Activated T-helper 9 cell treated with anti-CD3 and anti-CD28 coated beads, Interleukin-2, amount 50 U/mL, for 16 hours (primary cell): ENCODE measurements at regions not wholly inside any gene's neighbourhood (a gene's known extent, or its start where the extent isn't known, plus 50 kb on each side); places are given as distances from the start of the nearest gene placed in this dataset.
A peak's percentile ranks its signal among the peaks of the same experiment; 100 is the strongest.
"Not testable (repeated sequence)": the region's sequence is repeated elsewhere in the genome, so short reads cannot be mapped to it uniquely, and the experiment has no call there.

Experiments
- DNase-seq: peaks from one replicate; pipeline ENCODE4 v3.0.0-alpha.2; 2020; ENCODE audit warnings: low read depth

DNA sequence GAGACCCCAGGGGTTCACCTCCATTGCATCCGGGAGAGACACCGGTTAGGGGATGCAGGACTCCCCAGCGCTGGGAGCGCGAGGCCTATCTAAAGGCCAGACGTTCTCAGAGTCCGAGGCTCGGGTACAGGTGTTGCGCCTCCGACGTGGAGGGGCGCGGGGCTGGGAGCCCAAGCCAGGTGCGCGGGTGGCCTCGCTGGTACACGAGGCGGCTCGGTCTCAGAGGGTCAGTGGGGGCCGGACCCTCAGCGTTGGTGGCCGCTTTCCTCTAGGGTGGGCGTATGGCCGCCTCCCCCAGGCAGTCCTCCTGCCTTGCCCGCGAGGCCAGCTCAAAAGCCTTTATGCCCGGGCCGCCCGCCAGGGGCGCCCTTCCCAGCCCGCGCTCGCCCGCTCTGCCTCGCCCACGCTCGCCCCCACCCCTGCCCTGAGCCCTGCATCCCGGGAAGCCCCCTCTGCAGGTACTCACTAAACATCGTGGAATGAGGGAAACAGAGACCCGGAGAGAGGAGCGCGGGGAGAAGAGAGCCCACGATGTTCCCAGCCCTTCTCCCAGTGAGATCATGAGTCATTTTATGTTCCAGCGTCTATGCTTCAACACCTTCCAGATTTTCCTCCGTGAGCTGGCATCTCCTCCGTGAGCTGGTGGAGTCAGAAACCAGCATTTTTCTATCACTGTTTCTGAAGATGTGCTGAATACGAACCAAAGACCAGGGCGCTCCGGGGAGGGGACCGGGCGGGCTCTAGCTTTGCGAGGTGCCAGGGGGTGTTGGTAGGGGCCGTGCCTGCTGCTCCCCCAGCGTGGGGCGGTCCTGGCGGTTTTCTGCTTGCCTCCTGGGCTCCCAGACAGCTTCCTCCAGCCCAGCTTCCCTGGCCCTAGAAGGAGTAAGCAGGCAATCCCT is 73.8 kb downstream of the DIO3 start:
- no peak for DNase-seq

DNA sequence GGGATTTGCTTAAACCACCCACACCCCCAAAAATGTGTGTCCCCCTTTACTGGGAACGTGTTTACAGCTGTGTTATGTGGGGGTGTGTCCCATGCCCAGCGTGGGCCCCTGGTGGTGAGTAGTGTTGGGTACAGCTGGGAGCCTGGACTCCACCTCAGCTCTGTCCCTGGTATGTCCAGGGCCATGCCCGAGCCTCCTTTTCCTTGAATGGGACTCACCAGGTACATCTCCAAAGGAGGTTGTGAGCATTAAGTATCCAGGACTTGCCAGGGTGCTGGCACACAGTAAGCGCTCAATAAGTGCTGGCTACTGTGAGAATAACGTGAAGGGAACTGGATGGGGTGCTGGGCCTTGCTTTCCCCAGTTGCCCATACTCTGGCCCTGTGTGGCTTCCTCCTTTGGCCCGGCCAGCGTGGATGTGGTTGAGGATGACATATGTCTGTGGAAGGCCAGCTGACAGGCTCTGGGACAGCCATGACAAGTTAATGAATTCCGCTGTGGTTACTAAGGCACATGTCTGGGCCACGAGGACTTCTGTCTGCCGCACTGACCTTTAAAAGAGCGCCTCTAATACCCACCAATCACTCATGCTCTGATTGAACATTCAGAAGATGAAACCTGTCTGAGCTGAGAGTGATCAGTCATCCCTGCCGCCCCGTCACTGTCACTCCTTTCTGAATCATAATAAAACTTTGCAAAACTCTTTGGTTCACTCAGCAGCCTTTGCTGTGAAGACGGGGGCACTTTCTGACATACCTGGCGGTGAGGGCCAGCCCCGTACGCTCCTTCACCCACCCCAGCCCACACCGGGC is 74.7 kb downstream of the DIO3 start:
- DNase-seq = no peak

DNA sequence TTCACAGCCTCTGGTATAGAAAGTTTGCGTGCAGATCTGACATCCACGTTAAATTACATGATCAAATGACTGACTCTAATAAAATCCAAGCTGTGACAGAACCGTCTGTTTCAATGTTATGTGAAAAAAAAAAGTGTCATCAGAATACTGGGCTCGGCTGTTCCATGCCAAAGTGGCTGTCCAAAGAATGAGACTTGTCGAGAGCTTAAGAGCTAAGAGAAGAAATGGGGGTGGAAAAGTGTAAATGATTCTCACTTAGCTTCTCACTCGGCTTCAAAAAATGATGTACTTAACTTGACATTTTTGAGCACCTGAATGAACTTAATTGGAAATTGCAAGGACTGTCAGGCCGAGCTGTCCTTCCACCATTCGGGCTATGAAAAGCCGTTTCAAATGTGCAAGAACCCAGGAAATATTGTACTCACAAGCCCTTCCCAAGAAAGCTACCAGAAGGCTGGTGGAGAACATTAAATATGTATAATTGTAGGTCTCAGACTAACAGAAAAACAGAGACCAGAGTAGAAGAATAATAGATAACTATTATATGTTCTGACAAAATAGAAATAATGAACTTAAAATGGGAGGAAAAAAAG is 78.0 kb downstream of the DIO3 start:
- DNase-seq = no peak

DNA sequence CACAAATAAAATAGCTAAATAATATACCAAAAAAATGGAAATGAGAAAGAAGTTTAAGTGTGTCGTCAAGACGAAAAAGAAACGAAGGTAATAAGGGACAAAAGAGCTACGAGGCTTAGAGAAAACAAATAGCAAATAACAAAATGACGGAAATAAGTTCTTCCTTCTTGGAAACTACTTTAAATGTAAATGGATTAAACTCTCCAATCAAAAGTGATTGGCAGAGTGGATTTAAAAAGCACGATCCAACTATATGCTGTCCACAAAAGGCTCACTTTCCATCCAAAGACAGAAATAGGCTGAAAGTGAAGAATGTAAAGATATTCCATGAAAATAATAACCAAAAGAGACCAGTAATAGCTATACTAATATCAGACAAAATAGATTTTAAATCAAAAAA is 82.4 kb downstream of the DIO3 start:
- no peak for DNase-seq

DNA sequence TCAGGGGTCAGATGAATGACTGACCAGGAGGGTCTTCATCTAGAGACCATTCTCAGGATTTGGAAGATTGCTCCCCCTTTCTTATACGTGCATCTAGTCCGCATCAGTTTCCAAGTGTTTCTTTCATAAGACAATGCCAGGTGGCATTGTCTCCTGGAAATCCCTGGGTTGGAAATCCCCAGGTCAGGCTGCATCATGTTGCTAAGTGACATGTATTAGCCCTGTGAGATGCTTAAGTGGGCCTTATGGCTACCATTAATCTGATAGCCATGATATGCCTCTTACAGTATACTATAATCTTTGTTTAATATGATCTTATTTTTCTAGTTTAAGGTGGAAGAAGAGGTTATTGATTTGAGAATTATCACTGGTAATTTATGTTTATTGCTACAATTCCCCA is 92.8 kb downstream of the DIO3 start:
- no peak for DNase-seq

DNA sequence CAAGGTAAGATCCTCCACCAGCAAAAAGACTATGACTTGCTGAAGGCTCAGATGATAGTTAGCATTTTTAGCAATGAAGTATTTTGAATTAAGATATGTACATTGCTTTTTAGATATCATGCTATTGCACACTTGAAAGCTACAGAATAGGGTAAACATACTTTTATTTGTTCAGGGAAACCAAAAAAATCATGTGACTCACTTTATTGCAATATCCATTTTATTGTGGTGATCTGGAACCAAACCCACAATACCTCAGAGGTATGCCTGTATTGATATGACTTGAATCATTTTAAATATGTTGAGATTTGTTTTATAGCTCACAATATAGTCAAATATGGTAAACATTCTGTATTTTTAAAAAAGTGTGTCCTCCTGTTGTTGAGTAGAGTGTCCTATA is 96.1 kb downstream of the DIO3 start:
- DNase-seq = no peak

DNA sequence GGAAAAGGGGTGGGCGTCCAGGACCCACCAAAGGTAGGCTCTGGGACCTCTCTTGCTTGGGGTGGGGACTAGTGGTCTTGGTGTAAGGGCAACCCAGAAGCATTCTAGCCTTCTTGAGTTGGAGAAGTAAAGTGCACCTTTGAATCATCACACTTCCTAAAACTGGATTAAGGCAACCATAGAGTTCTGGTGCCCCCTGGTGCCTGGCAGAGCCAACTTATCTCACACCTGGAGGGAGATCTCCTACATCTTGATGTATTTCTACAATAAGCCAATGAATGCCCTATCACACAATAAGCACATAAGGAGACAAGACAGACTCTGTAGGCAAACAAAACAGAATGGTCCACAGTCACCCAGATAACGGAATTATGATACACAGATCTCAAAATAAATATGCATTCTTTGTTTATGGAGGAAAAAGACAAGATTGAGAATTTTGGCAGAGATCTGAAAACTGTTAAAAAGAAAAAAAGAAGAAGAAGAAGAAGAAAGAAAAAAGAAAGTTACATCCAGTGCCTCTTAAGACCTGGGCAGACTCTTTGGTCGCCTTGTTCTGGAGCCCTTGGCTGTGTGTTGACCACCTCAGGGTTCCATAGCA is 95.9 kb upstream of the PPP2R5C start:
- DNase-seq = no peak

DNA sequence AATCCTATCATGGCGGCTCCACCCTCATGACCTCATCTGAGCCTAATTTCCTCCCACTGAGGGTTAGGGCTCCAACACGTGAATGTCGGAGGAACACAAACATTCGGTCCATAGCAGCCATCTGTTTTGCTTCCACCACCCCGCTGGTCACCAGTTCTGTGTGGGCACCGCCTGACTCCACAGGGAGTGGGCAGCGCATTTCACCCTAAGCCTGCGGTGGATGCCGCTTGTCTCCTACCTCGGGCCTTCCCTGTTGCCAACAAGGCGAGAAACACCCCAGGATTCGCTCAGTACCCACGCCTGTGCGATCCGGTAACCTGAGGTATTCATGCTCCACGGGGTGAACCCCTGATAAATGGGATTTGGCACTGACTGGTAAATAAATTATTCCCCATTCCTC is 95.2 kb upstream of the PPP2R5C start:
- DNase-seq = no peak

DNA sequence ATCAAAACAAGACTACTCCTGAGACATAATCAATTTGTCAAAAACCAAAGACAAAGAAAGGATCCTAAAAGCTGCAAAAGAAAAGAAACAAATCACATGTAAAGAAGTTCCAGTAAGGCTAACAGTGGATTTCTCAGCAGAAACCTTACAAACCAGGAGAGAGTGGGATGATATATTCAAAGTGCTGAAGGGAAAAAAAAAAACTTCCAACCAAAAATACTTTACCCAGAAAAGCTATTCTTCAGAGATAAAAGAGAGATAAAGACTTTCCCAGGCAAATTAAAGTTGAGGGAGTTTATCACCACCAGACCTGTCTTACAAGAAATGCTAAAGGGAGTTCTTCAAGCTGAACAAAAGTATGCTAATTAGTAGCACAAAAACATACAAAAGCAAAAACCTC is 91.9 kb upstream of the PPP2R5C start:
- DNase-seq = no peak

DNA sequence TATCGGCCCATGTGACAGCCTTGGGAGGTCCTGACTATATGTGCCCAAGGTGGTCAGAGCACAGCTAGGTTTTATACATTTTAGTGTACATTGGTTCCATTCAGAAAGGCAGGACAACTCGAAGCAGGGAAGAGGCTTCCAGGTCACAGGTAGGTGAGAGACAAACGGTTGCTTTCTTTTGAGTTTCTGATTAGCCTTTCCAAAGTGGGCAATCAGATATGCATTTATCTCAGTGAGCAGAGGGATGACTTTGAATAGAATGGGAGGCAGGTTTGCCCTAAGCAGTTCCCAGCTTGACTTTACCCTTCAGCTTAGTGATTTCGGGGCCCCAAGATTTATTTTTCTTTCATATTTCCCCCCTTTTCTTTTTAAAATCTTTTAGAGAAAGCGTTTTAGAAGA is 87.6 kb upstream of the PPP2R5C start:
- DNase-seq = no peak

DNA sequence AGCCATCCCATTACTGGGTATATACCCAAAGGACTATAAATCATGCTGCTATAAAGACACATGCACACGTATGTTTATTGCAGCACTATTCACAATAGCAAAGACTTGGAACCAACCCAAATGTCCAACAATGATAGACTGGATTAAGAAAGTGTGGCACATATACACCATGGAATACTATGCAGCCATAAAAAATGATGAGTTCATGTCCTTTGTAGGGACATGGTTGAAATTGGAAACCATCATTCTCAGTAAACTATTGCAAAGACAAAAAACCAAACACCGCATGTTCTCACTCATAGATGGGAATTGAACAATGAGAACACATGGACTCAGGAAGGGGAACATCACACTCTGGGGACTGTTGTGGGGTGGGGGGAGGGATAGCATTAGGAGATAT is 85.7 kb upstream of the PPP2R5C start:
- DNase-seq = not testable (repeated sequence)

DNA sequence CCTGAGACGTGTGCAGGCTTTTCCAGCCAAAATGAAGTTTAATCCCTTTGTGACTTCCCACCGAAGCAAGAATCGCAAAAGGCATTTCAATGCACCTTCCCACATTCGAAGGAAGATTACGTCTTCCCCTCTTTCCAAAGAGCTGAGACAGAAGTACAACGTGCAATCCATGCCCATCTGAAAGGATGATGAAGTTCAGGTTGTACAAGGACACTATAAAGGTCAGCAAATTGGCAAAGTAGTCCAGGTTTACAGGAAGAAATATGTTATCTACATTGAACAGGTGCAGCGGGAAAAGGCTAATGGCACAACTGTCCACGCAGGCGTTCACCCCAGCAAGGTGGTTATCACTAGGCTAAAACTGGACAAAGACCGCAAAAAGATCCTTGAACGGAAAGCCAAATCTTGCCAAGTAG is 83.6 kb upstream of the PPP2R5C start:
- DNase-seq = not testable (repeated sequence)

DNA sequence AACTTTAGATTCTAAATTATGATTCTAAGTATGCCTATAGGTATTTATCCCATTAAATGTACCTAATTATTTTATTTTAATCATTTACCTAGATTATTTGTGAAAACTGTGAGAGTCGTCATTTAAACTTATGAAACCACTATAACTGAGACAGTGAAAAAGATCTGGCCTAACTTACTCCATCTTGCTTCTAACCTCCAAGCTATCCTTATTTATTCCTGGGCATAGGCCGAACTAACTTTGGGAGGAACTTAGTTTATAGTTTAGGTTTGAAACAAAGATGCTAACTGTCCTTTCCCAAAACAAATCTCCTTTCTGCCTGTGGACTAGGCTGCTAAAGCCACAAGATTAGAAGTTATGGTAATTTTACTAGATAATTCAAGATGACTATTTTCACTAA is 79.7 kb upstream of the PPP2R5C start:
- DNase-seq = no peak

DNA sequence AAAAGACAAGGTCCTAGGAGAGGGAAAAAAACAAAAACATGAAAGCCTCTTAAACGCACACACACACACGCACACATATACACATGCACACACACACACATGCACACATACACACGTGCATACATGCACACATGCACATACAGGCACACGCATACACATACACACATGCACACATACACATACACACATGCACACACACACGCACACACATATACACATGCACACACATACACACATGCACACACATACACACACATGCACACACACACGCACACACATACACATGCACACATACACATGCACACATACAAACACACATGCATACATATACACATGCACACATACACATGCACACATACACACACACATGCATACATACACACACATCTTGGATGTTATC is 78.1 kb upstream of the PPP2R5C start:
- DNase-seq = no peak

DNA sequence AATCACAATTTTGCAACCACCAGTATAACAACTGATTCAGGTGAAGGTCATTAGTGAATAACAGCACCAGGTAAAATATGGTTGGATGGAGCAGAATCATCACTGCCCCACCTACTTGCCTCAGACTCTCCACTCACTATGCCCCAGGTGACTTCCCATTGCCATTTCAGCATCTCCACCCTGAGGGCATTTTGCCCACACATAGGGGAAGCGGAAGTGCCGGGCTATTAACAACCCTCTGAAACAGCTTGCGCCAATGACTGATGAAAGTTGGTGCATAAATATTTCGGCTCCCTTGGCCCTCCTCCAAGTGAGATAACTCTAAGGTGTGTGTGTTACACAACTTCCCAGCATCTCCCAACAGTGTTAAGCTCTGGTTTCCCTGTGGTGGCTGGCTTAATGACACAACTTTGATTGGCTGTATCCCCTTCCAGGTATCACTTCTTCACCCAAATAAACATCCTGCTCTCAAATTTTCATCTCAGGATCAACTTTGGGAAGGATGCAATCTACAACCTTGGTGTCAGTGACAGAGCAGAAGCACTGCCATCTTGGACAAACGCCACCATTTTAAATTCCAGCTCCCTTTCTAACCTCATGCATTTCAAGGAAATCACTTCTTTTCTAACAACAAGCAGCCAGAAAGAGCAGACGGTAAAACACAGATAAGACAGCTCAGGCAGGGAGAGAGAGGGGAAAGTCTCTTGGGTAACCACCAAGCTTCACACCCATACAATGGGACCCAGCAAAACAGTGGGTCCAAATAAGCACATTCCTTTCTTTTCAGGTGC is 73.6 kb upstream of the PPP2R5C start:
- no peak for DNase-seq

DNA sequence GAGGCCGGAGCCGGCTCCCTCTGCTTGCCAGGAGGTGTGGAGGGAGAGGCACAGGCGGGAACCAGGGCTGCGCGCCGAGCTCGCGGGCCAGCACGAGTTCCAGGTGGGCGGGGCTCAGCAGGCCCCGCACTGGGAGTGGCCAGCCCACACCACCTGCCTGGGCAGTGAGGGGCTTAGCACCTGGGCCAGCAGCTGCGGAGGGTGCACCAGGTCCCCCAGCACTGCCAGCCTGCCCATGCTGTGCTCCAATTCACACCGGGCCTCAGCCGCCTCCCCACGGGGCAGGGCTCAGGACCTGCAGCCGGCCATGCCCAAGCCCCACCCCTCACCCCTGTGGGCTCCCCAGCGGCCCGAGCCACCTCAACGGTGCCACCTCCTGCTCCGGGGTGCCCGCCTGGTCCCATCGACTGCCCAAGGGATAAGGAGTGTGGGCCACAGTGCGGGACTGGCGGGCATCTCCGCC is 72.4 kb upstream of the PPP2R5C start:
- DNase-seq = no peak

DNA sequence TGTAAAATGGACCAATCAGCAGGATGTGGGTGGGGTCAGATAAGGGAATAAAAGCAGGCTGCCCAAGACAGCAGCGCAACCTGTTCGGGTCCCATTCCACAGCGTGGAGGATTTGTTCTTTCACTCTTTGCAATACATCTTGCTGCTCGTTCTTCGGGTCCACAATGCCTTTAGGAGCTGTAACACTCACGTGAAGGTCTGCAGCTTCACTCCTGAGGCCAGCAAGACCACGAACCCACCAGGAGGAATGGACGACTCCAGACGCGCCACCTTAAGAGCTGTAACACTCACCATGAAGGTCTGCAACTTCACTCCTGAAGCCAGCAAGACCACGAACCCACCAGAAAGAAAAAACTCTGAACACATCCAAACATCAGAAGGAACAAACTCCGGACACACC is 71.5 kb upstream of the PPP2R5C start:
- not testable (repeated sequence) for DNase-seq

DNA sequence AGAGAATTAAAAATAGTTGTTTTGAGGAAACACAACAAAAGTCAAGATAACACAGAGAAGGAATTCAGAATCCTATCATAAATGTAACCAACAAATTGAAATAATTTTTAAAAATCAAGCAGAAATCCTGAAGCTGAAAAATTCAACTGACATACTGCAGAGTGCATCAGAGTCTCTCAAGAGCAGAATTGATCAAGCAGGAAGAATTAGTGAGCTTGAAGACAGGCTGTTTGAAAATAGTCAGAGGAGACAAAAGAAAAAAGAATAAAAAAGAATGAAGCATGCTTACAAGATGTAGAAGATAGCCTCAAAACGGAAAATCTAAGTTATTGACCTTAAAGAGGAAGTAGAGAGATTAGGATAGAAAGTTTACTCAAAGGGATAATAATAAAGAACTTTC is 65.8 kb upstream of the PPP2R5C start:
- no peak for DNase-seq

DNA sequence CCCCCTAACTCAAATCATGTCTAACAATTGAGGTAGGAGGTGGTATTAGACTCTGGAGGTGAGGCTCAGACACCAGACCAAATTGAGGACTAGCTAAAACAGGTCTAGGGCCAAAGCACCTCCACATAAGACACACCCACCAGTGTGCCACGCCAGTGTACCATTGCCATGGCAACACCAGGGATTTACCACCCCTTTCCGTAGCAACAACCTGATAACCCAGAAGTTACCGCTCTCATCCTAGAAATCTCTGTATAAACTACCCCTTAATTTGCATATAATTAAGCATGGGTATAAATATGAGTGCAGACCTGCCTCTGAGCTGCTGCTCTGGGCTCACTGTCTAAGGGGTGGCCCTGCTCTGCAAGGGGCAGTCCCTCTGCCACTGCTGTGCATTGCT is 57.4 kb upstream of the PPP2R5C start:
- DNase-seq = no peak

DNA sequence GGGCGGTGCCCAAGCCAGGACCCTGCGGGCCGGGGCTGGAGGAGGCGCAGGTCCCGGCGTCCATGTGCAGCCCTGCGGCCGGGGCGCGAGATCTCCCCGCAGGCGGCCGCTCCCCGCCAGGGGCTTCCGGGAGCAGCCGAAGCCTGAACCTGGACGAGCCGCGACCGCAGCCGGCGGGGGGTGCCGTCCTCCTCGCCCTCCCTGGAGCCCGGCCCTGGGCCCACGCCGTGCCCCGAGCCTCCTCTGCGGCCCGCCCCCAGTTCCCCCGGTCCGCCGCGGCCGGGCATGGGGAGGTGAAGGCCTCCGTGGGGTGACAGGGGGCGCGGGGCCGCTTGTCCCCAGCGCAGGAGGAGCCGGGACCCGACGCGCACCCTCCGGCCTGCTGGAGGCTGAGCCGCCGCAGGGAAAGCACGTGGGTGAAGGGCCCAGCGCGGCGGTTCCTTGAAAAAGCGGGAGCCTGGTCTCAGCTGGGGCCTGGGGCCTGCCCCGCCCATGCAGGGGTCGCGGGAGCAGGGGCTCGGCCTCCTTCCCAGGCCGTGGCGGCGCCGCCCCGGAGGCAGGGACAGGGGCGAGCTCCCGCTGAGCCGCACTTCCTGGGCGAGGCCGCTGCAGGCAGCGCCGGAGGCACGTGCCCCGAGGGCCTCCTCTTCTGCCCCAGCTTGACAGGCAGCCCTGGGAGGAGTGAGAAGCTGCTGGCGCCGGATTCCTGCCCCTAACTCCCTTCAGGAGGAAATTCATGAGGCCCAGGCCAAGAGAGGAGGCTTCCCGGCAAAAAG is 55.6 kb upstream of the PPP2R5C start:
- DNase-seq = peak; percentile 57
